Liver (tissue), 3 donors: ENCODE measurements at regions not wholly inside any gene's neighbourhood (a gene's known extent, or its start where the extent isn't known, plus 50 kb on each side); places are given as distances from the start of the nearest gene placed in this dataset.

Source experiments
- CTCF ChIP-seq: fragments of 150-350 bp; IDR thresholded peaks from 2 replicates; pipeline ENCODE4 v1.5.1; 2017; ENCODE audit warnings: improper control_type of control experiment, low read depth, low read length; ENCODE audit not compliant: missing input control
- GABPA ChIP-seq, 2 donors: IDR thresholded peaks in 1 of 2; conservative IDR thresholded peaks in 1 of 2; 2 replicates each; pipeline ENCODE4 v1.6.1; 2016; ENCODE audit warnings: antibody characterized with exemption in 2 of 2, mild to moderate bottlenecking in 1 of 2, moderate library complexity in 1 of 2
- HNF4A ChIP-seq, 2 donors: conservative IDR thresholded peaks; 2 replicates each; pipeline ENCODE4 v1.6.1; 2016; ENCODE audit warnings: antibody characterized with exemption in 2 of 2, mild to moderate bottlenecking in 2 of 2
- JUND ChIP-seq, 2 donors: IDR thresholded peaks; 2 replicates each; pipeline ENCODE4 v1.6.1; 2016; ENCODE audit warnings: antibody characterized with exemption in 2 of 2
- RAD21 ChIP-seq, 2 donors: IDR thresholded peaks; 2 replicates each; pipeline ENCODE4 v1.6.1; 2016; ENCODE audit warnings: antibody characterized with exemption in 2 of 2, mild to moderate bottlenecking in 2 of 2
- REST ChIP-seq: IDR thresholded peaks from 2 replicates; pipeline ENCODE4 v1.6.1; 2016; ENCODE audit warnings: antibody characterized with exemption, mild to moderate bottlenecking
- RXRA ChIP-seq, 2 donors: IDR thresholded peaks; 2 replicates each; pipeline ENCODE4 v1.6.1; 2017 to 2018; ENCODE audit warnings: antibody characterized with exemption in 2 of 2, mild to moderate bottlenecking in 1 of 2
- SP1 ChIP-seq: IDR thresholded peaks from 2 replicates; pipeline ENCODE4 v1.6.1; 2018; ENCODE audit warnings: antibody characterized with exemption, mild to moderate bottlenecking
- ZBTB33 ChIP-seq: IDR thresholded peaks from 2 replicates; pipeline ENCODE4 v1.6.1; 2016; ENCODE audit warnings: antibody characterized with exemption
- donor health status: healthy.
- donor health status: healthy.

- TF ChIP-seq CTCF (no peak), HNF4A (conservative IDR thresholded peaks at IDR 0.05) (no peak), RAD21 (IDR thresholded peaks at IDR 0.05) (no peak), SP1 (no peak), JUND (IDR thresholded peaks at IDR 0.05) (no peak), RXRA (IDR thresholded peaks at IDR 0.05) (no peak), REST (no peak), ZBTB33 (no peak), GABPA (IDR thresholded peaks at IDR 0.05 in 1 of 2, conservative IDR thresholded peaks at IDR 0.05 in 1 of 2) (no peak)
These were observed 98.9 kb upstream of the SH3BP4 start for GRCh38 chr2:234852941-234853340.
